GM18873 (cell line): ENCODE measurements at regions not wholly inside any gene's neighbourhood (a gene's known extent, or its start where the extent isn't known, plus 50 kb on each side); places are given as distances from the start of the nearest gene placed in this dataset.

ENCODE experiments used
- ATAC-seq: cut with Tn5 transposase; IDR thresholded peaks from one replicate; pipeline ENCODE4 v1.9.1; 2021; ENCODE audit warnings: mild to moderate bottlenecking, moderate library complexity, moderate number of reproducible peaks; ENCODE audit not compliant: unreplicated experiment, low FRiP score

DNA sequence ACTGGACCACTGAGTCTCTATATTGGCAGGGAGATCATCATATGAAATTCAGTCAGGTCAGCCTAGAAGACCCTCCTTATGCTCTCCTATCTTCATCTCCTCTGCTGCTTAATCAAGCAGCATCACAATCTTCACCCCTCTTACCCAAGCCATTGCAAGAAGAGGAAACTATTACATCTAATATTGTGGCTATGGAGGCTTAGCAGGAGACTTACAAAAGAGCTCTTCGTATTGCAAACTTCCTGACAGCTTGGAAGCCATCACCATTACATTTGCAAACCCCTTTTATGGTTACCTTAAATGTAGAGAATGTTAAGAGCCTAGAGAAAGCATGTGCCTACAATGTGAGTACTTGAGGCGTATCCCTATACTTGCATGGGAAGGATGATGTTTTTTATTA is 87.2 kb upstream of the STXBP5 start:
- no peak for ATAC-seq

GRCh38 chr6:147117580-147117979 is 86.6 kb upstream of the STXBP5 start:
- no peak for ATAC-seq

DNA sequence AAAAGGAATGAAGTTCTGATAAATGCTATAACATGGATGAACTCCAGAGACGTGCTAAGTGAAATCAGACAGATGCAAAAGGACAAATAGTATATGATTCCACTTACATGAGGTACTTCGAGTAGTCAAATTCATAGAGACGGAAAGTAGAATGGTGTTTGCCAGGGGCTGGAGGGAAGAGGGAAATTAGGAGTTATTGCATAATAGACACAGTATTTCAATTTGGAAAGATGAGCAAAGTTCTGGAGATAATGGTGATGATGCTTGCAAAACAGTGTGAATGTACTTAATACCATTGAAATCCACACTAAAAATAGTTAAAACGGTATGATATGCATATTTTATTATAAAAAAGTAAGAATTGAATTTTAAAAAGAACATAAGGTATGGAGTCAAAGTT is 84.9 kb upstream of the STXBP5 start:
- ATAC-seq = no peak

GRCh38 chr6:147122823-147123222 is 81.4 kb upstream of the STXBP5 start:
- no peak for ATAC-seq

GRCh38 chr6:147126618-147127022 is 77.6 kb upstream of the STXBP5 start:
- ATAC-seq = no peak

- ATAC-seq = no peak
These were observed 76.6 kb upstream of the STXBP5 start for GRCh38 chr6:147127587-147127986.

DNA sequence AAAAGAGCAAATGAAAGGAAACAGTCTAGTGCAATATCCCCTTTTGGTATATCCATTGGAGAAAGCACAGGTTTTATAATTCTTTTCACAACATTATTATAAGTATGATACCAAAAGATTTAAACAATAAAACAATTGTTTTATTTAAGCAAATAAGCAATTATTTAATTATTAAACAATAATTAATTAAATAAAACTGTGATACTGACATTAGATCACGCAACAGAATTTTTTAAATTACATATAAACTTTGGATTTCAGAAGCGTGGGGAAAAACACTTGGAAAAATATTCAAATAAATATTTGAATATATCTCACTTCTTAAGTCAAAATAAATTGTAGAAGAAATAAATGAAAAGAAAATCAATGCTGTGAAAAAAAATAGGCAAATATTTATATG is 76.2 kb upstream of the STXBP5 start:
- no peak for ATAC-seq

DNA sequence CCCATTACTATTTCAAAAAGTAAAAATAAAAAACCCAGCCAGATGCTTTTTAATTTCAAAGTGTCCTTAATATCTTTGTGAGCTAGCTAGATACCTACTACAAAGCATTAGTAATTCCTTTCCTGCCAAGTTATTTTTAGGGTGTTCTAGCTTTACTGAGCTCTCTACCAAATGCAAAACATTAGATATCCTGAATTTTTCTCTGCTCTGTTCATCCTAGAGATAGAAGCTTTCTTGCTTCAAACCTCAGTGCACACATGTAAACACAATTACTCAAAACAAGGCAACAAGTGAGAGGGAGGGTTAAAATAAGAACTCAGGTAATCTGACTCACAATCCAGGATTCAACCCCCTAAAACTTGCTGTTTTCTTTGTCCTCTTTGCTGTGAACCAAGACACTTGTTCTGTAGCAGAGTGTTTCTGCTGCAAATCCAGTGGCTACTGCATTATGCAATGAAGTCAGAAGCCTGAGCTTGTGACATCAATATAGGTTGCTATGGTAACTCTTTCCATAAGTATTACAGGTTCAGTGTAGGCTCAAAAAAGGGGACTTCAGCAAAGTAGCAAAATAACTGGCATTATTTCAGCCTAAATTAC is 72.6 kb upstream of the STXBP5 start:
- no peak for ATAC-seq

- no peak for ATAC-seq
These were observed 71.3 kb upstream of the STXBP5 start for GRCh38 chr6:147132889-147133288.

GRCh38 chr6:147133669-147134068 is 70.5 kb upstream of the STXBP5 start:
- ATAC-seq = no peak

GRCh38 chr6:147135211-147135681 is 69.0 kb upstream of the STXBP5 start:
- ATAC-seq = no peak

DNA sequence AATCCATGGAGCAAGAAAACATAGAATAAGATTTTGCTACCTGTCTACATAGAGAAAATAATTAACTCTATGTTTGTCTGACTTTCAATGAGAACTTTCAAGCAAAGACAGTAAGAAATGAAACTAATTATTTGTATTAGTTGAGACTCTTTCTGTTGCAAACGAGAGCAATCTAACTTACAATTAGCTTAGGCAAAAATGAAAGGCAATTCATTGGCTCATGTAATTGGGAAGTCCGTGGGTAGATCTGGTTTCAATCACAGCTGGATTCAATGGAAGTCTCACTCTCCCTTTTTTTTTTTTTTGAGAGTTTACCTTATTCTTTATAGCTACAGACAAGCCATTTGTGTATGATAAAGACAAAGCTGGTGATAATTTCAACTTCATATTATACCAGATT is 68.2 kb upstream of the STXBP5 start:
- ATAC-seq = no peak

DNA sequence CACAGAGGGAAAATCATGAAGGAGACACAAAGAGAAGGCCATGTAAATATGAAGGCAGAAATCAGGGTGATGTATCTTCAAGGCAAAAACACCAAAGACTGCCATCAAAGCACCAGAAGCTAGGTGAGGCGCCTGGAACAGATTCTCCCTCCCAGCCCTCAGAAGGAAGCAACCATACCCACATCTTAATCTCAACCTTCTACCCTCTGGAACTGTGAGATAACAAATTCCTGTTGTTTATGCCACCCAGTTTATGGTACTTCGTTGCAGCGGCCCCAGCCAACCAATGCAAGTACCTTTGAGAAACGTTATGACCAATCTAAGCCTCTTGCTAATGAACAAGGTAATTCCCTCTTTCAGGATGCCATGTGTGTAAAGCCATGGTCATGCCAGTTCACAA is 66.2 kb upstream of the STXBP5 start:
- no peak for ATAC-seq

DNA sequence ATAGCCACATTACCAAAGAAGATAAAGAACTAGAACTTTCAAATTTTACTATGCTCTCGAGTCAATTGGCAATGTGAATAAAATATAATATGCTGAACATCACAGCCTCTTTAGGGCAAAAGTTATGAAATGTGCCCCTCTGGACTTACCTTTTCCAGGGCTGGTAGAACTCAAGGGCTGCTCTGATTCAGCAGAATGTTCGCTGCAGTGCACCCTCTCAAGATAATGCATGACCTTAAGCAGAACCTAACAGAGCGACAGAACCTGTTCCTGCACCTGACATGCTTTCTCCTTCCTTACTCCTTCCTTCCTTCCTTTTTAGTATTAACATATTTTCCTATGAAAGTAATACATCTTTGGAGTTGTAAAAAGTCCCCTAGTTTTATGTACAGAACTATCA is 65.4 kb upstream of the STXBP5 start:
- ATAC-seq = no peak

GRCh38 chr6:147141711-147142308 is 62.4 kb upstream of the STXBP5 start:
- no peak for ATAC-seq

GRCh38 chr6:147142684-147143245 is 61.5 kb upstream of the STXBP5 start:
- no peak for ATAC-seq

DNA sequence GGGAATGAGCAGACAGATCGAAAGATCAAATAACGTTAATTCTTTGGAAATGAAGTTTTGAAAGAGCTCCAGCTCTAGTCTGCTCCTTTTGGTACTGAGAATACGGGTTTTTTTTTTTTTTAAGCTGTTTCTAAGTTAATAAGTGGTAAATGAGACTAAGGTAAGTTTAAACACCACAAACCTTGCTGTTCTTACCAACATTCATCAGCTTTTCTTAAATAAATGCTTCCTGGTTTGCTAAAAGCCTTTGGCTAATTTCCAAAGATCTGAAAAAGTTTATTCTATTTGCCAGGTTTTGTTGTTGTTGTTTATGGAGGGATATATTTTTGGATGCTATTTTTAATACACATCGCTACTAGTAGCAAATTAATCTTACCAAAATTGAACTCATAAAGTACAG is 55.1 kb upstream of the STXBP5 start:
- no peak for ATAC-seq

- ATAC-seq = no peak
These were observed 54.4 kb upstream of the STXBP5 start for GRCh38 chr6:147149826-147150225.

DNA sequence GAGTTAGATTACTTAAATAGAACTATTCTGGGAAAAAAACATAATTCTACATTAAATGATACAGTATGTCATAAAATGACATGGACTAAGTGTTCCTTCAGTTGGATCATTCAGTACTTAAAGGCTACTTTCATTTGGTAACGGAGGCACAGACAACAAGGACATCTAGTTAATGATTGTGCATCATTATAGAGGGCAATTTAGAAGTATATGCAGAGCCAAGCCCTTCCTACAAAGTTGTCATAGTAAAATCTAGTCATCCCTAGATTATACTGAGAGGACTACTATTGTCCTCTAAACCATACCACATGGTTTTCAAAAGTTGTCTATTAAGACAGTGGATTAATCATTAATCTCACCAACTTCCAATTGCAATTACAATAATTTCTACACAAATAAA is 53.9 kb upstream of the STXBP5 start:
- no peak for ATAC-seq
